HG03565 (cell line): ENCODE measurements at regions not wholly inside any gene's neighbourhood (a gene's known extent, or its start where the extent isn't known, plus 50 kb on each side); places are given as distances from the start of the nearest gene placed in this dataset.

Experiments
- ATAC-seq: cut with Tn5 transposase; IDR thresholded peaks from one replicate; pipeline ENCODE4 v1.9.1; 2021; ENCODE audit warnings: mild to moderate bottlenecking, moderate library complexity; ENCODE audit not compliant: unreplicated experiment

DNA sequence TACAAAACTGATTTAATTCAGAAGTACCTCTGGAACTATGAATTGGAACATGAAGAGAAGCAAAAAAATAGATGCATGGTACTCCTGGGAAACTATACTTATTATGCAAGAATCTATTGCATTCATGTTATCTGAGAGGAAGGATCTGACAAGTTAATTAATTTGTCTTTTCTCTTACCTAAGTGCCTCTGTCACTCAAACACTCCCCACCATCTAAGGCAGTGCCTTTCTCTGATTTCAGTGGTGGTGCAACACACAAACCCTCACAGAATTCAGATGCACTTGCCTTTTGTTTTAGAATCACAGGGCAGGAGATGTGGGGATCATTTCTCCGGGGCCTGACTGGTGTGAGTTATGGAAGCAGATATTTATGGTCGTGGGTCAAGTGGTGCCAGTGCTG lies 52.5 kb upstream of the C9orf72 start:
- ATAC-seq: no peak

- ATAC-seq: no peak
Measured at GRCh38 chr9:27626244-27627187, 53.2 kb upstream of the C9orf72 start.

DNA sequence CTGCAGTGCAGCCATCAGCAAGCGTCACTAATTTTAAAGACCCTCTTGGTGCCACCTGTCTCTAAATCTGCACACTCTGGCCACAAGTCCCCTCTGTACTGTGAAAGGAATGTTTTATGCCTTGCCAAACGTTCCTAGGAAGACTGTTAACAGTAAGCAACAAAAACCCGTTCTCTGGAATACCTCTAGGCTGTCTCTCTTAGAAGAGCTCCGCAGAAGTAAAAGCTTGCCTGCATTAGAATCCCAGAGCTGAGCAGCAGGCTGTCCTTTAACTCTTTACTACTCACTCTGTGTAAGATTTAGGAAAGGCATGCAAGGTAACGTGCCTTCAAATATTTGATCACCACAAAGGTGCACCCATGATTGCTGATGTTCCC lies 53.9 kb upstream of the C9orf72 start:
- ATAC-seq: no peak

GRCh38 chr9:27628311-27628710 lies 55.0 kb upstream of the C9orf72 start:
- no peak for ATAC-seq

- no peak for ATAC-seq
Measured at GRCh38 chr9:27629425-27629824, 56.1 kb upstream of the C9orf72 start.

GRCh38 chr9:27632254-27632653 lies 59.0 kb upstream of the C9orf72 start:
- ATAC-seq: no peak

- ATAC-seq: no peak
Measured at GRCh38 chr9:27633764-27634163, 60.5 kb upstream of the C9orf72 start.

DNA sequence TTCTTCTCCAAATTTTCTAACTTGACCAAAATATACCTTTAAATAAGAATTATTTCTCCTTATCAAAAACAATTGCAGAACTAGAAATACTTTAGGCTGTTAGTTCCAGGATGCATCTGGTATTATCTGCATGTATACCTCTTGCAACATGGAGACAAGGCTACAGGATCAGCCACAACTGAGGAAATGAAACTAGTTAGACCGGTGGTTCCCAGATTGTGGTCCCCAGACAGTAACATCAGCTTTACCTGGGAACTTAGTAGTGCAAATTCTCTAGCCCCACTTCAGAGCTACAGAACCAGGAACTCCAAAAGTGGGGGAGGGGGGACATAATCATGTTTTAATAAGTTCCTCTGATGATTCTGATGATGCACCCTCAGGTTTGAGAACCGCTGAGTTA lies 61.6 kb upstream of the C9orf72 start:
- ATAC-seq: peak; percentile 73

GRCh38 chr9:27638716-27639115 lies 65.4 kb upstream of the C9orf72 start:
- ATAC-seq: no peak

- ATAC-seq: no peak
Measured at GRCh38 chr9:27645161-27645840, 72.0 kb upstream of the C9orf72 start.

DNA sequence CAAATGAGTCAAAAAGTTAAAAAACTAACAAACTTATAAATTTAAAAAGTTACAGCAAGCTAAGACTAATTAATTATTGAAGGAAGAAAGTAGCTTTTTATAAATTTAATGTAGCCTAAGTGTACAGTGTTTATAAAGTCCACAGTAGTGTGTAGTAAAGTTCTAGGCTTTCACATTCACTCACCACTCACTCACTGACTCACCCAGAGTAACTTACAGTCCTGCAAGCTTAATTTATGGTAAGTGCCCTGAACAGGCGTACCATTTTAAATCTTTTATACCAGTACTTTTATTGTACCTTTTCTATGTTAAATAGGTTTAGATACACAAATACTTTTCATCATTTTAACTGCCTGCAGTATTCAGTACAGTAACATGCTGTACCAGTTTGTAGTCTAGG lies 80.0 kb upstream of the C9orf72 start:
- ATAC-seq: no peak

DNA sequence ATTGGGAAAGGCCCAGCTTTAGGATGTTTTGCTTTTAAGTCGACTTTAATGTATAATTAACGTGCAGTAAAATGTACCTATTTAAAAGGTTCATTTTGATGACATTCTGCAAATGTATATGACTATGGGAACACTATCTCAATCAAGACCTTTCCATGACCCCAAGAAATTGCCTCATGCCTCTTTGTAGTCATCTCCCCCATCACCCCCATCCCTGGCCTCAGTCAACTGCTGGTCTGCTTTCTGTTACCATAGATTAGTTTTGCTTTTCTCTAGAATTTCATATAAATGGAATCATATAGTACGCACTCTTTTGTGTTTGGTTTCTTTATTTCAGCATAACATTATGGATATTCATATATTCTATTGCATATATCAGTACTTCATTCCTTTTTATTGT lies 80.7 kb upstream of the C9orf72 start:
- ATAC-seq: no peak

DNA sequence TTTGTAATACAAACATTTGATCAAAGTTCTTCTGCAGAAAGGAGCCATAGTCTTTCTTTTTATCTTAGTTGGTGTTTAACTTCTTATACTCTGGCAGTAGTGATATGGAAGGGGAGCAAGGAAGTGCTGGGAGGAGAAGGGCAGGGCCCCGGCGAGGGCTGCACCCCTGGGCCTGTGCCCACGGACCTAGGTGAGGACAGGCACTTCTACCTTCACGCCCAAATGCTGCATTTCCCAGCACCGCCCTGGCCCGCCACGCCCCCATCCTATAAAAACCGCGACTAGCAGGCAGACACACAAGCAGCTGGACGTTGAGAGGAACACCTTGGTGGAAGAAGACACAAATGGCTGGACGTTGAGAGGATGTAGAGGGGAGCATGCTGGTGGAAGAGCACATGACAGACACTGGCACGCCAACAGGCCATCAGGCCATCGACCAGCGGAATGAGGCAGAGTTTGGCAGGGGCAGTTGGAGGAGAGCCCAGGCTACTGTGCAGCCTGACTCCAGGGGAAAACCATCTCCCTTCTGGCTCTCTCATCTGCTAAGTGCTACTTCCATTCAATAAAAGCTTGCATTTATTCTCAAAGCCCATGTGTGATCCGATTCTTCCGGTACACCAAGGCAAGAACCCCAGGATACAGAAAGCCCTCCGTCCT lies 81.5 kb upstream of the C9orf72 start:
- no peak for ATAC-seq

DNA sequence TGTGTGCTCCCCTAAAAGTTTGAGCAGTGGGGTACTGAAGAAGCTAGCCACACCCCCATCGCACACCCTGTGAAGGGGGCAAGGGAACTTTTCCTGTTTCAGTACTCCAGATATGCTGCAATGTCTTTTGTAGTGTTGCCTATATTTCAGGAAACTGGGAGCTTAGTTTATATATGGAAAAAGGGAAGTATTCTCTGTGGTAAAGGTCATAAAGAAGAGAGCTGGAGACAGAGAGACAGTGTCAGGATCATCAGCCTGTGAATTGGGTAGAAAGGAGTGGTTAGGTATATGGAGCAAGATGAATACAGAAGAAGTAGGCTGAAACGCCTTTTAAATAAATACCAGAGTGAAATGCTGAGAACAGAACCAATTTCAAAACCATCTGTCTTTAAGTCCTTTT lies 82.2 kb upstream of the C9orf72 start:
- ATAC-seq: no peak

DNA sequence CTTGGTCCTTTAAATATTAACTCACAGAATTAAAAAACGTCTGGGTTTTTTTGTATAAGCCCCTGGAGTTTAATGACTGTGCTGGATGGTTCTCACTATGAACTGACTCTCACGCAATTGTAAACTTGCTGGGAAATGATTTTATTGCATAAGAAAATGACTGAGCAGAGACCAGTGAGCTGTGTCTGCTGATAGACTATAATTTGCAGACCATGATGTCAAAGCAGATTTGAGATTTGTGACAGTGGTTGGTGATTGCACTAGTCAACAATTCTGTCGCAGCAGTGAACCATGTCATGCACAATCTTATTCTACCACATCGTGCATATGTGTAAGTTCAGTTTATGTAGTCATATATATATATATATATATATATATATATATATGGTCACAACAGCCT lies 85.7 kb upstream of the C9orf72 start:
- no peak for ATAC-seq

DNA sequence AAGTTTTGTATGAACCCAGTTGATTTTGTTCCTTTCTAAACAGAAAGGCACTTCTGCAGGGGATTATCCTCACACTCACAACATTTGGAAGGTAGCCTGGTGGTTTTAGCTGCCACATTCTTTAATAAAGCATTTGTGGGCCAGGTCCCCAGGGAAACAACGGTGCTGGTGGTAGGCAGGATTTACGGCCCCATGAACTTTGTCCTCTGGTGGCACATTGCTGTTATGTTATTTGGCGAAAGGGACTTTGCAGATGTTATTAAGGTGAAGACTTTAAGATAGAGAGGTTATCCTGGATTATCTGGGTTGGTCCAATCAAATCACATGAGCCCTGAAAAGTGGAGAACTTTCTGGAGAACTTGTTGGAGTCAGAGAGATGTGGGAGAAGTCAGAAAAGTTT lies 86.3 kb upstream of the C9orf72 start:
- ATAC-seq: no peak

DNA sequence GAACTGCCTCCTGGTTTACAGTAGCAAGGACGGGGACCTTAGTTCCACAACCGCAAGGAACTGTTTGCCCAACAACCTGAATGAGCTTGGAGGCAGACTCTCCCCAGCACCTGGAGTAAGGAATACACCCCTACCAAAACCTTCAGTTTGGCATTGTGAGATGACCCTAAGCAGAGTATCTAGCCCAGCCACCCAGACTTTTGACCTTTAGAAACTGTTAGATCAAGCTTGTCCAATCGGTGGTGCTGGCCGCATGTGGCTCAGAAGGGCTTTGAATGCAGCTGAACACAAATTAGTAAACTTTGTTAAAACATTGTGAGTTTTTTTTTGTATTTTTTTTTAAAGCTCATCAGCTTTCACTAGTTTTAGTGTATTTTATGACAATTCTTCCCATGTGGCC lies 86.9 kb upstream of the C9orf72 start:
- no peak for ATAC-seq

DNA sequence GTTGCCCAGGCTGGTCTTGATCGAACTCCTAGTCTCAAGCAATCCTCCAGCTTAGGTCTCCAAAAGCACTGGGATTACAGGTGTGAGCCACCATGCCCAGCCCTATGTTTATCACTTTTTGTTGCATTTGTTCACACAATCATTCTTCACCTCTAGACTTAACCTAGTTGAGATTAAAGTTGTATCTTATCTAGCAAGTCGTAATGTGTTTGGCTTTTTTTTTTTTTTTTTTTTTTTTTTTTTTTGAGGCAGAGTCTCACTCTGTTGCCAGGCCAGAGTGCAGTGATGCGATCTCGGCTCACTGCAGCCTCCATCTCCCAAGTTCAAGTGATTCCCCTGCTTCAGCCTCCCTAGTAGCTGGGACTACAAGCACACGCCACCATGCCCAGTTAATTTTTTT lies 90.2 kb upstream of the C9orf72 start:
- no peak for ATAC-seq

- no peak for ATAC-seq
Measured at GRCh38 chr9:27664121-27664779, 91.0 kb upstream of the C9orf72 start.

GRCh38 chr9:27665136-27665535 lies 91.9 kb upstream of the C9orf72 start:
- no peak for ATAC-seq

GRCh38 chr9:27668280-27668679 lies 95.0 kb upstream of the C9orf72 start:
- ATAC-seq: no peak
